HUES48 (cell line): ENCODE measurements at regions not wholly inside any gene's neighbourhood (a gene's known extent, or its start where the extent isn't known, plus 50 kb on each side); places are given as distances from the start of the nearest gene placed in this dataset.

Experiments
- H3K27ac ChIP-seq: one replicate; pipeline ENCODE4 v1.7.0; 2013; ENCODE audit warnings: low read depth, low read length, inconsistent platforms
- H3K27me3 ChIP-seq: 2 replicates; pipeline ENCODE4 v1.6.1; 2013; ENCODE audit warnings: mild to moderate bottlenecking, low read length; ENCODE audit not compliant: control insufficient read depth, insufficient read depth
- H3K36me3 ChIP-seq: 2 replicates; pipeline ENCODE4 v1.6.1; 2013; ENCODE audit warnings: low read length; ENCODE audit not compliant: control insufficient read depth, insufficient read depth
- H3K4me1 ChIP-seq: 2 replicates; pipeline ENCODE4 v1.6.1; 2013; ENCODE audit warnings: mild to moderate bottlenecking, low read length; ENCODE audit not compliant: control insufficient read depth, insufficient read depth
- H3K4me3 ChIP-seq: 2 replicates; pipeline ENCODE4 v1.5.1; 2013; ENCODE audit warnings: mild to moderate bottlenecking, low read depth, low read length
- H3K9ac ChIP-seq: 2 replicates; pipeline ENCODE4 v1.6.1; 2013; ENCODE audit warnings: mild to moderate bottlenecking, low read depth, low read length, moderate library complexity
- H3K9me3 ChIP-seq: 2 replicates; pipeline ENCODE4 v1.6.1; 2013; ENCODE audit warnings: low read length; ENCODE audit not compliant: control insufficient read depth, insufficient read depth

DNA sequence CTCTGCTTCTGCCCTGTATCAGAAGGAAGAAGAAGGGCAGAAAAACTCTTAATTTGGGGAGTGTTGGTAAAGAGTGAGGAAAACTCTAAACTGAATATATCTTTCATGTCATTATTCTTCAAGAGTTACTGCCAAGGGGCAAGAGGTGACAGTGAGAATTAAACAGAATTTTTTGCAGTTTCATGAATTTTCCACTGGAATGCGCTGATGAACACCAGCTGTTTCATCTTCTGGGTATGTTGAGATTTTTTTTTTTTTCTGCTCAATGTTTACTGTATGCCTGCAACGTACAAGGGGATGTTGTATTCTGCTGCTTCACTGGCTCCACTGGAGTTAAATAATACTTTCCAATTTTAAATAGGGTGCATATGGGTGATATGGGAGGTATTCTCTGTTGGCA lies 117.8 kb downstream of the FAM76B start:
- peaks cover 5% of the 10 kb centered on the region for H3K4me1 ChIP-seq

GRCh38 chr11:95668131-95668530 lies 121.5 kb downstream of the FAM76B start:
- H3K36me3 ChIP-seq = no peaks in the 10 kb centered on the region
- no peak overlapping the region for H3K9ac ChIP-seq
- H3K9me3 ChIP-seq = no peaks in the 10 kb centered on the region

More for the DNA sequence above, 117.8 kb downstream of the FAM76B start:
- no peak overlapping the region for H3K9ac ChIP-seq
- H3K27ac ChIP-seq = no peak overlapping the region
- no peaks in the 10 kb centered on the region for H3K9me3 ChIP-seq
- H3K4me3 ChIP-seq = no peak overlapping the region
- H3K36me3 ChIP-seq = no peaks in the 10 kb centered on the region
- no peaks in the 10 kb centered on the region for H3K27me3 ChIP-seq

DNA sequence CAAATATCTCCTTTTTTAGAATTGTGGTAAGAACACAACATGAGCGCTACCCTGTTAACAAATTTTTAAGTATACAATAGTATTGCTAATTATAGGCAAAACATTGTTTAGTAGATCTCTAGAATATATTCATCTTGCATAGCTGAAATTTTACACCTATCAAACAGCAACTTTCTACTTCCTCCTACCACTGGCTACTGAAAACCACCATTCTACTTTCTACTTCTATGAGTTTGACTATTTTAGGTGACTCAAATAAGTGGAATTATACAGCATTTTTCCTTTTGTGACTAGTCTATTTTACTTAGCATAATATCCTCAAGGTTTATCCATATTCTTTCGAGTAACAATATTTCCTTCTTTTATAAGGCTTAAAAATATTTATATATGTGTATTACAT lies 128.4 kb downstream of the FAM76B start:
- Histone ChIP-seq H3K36me3 (no peaks in the 10 kb centered on the region), H3K27me3 (no peaks in the 10 kb centered on the region), H3K27ac (no peak overlapping the region)

More at GRCh38 chr11:95668131-95668530, 121.5 kb downstream of the FAM76B start:
- no peaks in the 10 kb centered on the region for H3K27me3 ChIP-seq
- H3K4me1 ChIP-seq = no peaks in the 10 kb centered on the region
- no peak overlapping the region for H3K27ac ChIP-seq
- no peak overlapping the region for H3K4me3 ChIP-seq

GRCh38 chr11:95660038-95660437 lies 129.5 kb downstream of the FAM76B start:
- Histone ChIP-seq H3K36me3 (no peaks in the 10 kb centered on the region), H3K9me3 (no peaks in the 10 kb centered on the region), H3K9ac (no peak overlapping the region), H3K4me3 (no peak overlapping the region), H3K27ac (no peak overlapping the region), H3K4me1 (0 out of 2 replicates have a peak, but pooled peaks cover 4% of the 10 kb centered on the region), H3K27me3 (no peaks in the 10 kb centered on the region)

More for the DNA sequence above, 128.4 kb downstream of the FAM76B start:
- no peak overlapping the region for H3K4me3 ChIP-seq
- H3K9me3 ChIP-seq = no peaks in the 10 kb centered on the region
- H3K4me1 ChIP-seq = 0 out of 2 replicates have a peak, but pooled peaks cover 4% of the 10 kb centered on the region
- H3K9ac ChIP-seq = no peak overlapping the region

DNA sequence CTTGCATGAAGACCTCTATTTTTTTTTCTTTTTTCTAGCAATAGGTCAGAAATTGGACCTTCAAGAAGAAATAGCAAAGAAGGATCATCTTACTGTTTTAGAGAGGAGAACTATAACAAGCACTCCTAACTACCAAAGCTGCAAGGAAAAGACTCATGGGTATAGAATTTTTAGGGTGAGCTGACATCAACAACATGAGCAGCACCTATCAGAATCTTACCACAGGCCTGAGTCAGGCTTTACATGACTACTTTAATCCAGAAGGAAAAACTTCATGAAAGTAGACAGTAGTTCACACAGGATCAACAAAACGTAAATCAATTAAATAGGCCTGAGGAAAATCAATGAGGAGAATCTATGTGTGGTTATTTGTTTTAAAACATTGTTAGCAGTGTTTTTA lies 130.5 kb downstream of the FAM76B start:
- Histone ChIP-seq H3K9ac (no peak overlapping the region), H3K27me3 (no peaks in the 10 kb centered on the region), H3K36me3 (no peaks in the 10 kb centered on the region), H3K9me3 (no peaks in the 10 kb centered on the region), H3K27ac (no peak overlapping the region), H3K4me3 (no peak overlapping the region), H3K4me1 (0 out of 2 replicates have a peak, but pooled peaks cover 4% of the 10 kb centered on the region)

GRCh38 chr11:95655536-95655935 lies 134.0 kb downstream of the FAM76B start:
- Histone ChIP-seq H3K36me3 (no peaks in the 10 kb centered on the region), H3K27ac (no peak overlapping the region), H3K9me3 (no peaks in the 10 kb centered on the region), H3K4me1 (0 out of 2 replicates have a peak, but pooled peaks cover 4% of the 10 kb centered on the region), H3K9ac (no peak overlapping the region), H3K27me3 (no peaks in the 10 kb centered on the region), H3K4me3 (no peak overlapping the region)

- no peak overlapping the region for H3K9ac ChIP-seq
- H3K36me3 ChIP-seq = no peaks in the 10 kb centered on the region
- H3K4me1 ChIP-seq = no peaks in the 10 kb centered on the region
- H3K27ac ChIP-seq = no peak overlapping the region
- no peaks in the 10 kb centered on the region for H3K27me3 ChIP-seq
- no peaks in the 10 kb centered on the region for H3K9me3 ChIP-seq
- no peak overlapping the region for H3K4me3 ChIP-seq
Measured at GRCh38 chr11:95653680-95654079, 135.9 kb downstream of the FAM76B start.

- Histone ChIP-seq H3K27me3 (no peaks in the 10 kb centered on the region), H3K4me1 (peaks cover 3% of the 10 kb centered on the region; the same call in 1 of the 2 replicates), H3K4me3 (no peak overlapping the region), H3K27ac (no peak overlapping the region), H3K9ac (no peak overlapping the region), H3K36me3 (no peaks in the 10 kb centered on the region), H3K9me3 (no peaks in the 10 kb centered on the region)
Measured at GRCh38 chr11:95653099-95653498, 136.5 kb downstream of the FAM76B start.

- no peaks in the 10 kb centered on the region for H3K9me3 ChIP-seq
- H3K4me3 ChIP-seq = no peak overlapping the region
- no peaks in the 10 kb centered on the region for H3K36me3 ChIP-seq
- no peaks in the 10 kb centered on the region for H3K27me3 ChIP-seq
- H3K9ac ChIP-seq = no peak overlapping the region
- H3K27ac ChIP-seq = no peak overlapping the region
- H3K4me1 ChIP-seq = peaks cover 10% of the 10 kb centered on the region; the same call in 1 of the 2 replicates
Measured at GRCh38 chr11:95652002-95652472, 137.5 kb downstream of the FAM76B start.

GRCh38 chr11:95650276-95650675 lies 139.3 kb downstream of the FAM76B start:
- peaks cover 10% of the 10 kb centered on the region; the same call in 1 of the 2 replicates for H3K4me1 ChIP-seq
- no peak overlapping the region for H3K4me3 ChIP-seq
- H3K36me3 ChIP-seq = no peaks in the 10 kb centered on the region
- H3K27ac ChIP-seq = no peak overlapping the region
- H3K9me3 ChIP-seq = no peaks in the 10 kb centered on the region
- no peaks in the 10 kb centered on the region for H3K27me3 ChIP-seq
- H3K9ac ChIP-seq = no peak overlapping the region

GRCh38 chr11:95647871-95648270 lies 141.7 kb downstream of the FAM76B start:
- Histone ChIP-seq H3K36me3 (no peaks in the 10 kb centered on the region), H3K27me3 (no peaks in the 10 kb centered on the region), H3K4me1 (peaks cover 10% of the 10 kb centered on the region; the same call in 1 of the 2 replicates), H3K4me3 (no peak overlapping the region), H3K9me3 (no peaks in the 10 kb centered on the region), H3K27ac (no peak overlapping the region), H3K9ac (no peak overlapping the region)
